Kidney (tissue), 13 donors: ENCODE measurements at regions not wholly inside any gene's neighbourhood (a gene's known extent, or its start where the extent isn't known, plus 50 kb on each side); places are given as distances from the start of the nearest gene placed in this dataset.

Experiments
- DNase-seq, 5 donors: peaks; one replicate each; pipeline ENCODE4 v3.0.0-alpha.2; 2013 to 2020
- FAIRE-seq: peaks from 2 replicates; lab custom pipeline; 2012; peaks lifted over from hg19 to GRCh38; lab: Jason Lieb, UNC
- H3K27ac ChIP-seq, 2 donors: one replicate each; pipeline ENCODE4 v1.7.0; 2013; ENCODE audit warnings: low read depth in 2 of 2, low read length in 2 of 2, inconsistent platforms in 1 of 2
- H3K27me3 ChIP-seq: one replicate; pipeline ENCODE4 v1.7.1; 2013; ENCODE audit warnings: low read length, inconsistent platforms; ENCODE audit not compliant: control insufficient read depth, insufficient read depth
- H3K36me3 ChIP-seq, 3 donors: one replicate each; pipeline versions ENCODE4 v1.7.0 to v1.7.1; 2013; ENCODE audit warnings: low read length in 3 of 3, control low read depth in 1 of 3, inconsistent platforms in 1 of 3; ENCODE audit not compliant: insufficient read depth in 3 of 3, control insufficient read depth in 2 of 3
- H3K4me1 ChIP-seq, 3 donors: one replicate each; pipeline versions ENCODE4 v1.7.0 to v1.7.1; 2013; ENCODE audit warnings: low read length in 3 of 3, inconsistent platforms in 1 of 3, low read depth in 1 of 3; ENCODE audit not compliant: control insufficient read depth in 2 of 3, insufficient read depth in 2 of 3
- H3K4me3 ChIP-seq, 3 donors: one replicate each; pipeline versions ENCODE4 v1.7.0 to v1.8.1; 2013; ENCODE audit warnings: low read length in 3 of 3, control low read depth in 1 of 3, inconsistent platforms in 1 of 3
- H3K9ac ChIP-seq, 3 donors: one replicate each; pipeline versions ENCODE4 v1.7.0 to v1.7.1; 2013; ENCODE audit warnings: low read length in 3 of 3, control low read depth in 1 of 3, inconsistent platforms in 1 of 3
- H3K9me3 ChIP-seq, 3 donors: one replicate each; pipeline versions ENCODE4 v1.7.0 to v1.7.1; 2013; ENCODE audit warnings: low read length in 3 of 3, control low read depth in 1 of 3, inconsistent platforms in 1 of 3; ENCODE audit not compliant: control insufficient read depth in 2 of 3, insufficient read depth in 1 of 3
- CTCF ChIP-seq: IDR thresholded peaks from 3 replicates; pipeline ENCODE4 v1.5.1; 2012; ENCODE audit warnings: mild to moderate bottlenecking, moderate library complexity, borderline replicate concordance; ENCODE audit not compliant: insufficient read depth; ENCODE audit errors: extremely low read depth
- intact Hi-C: fragments of 100-400 bp; cut with DNase I; formaldehyde crosslinking; loops from one replicate; pipeline ENCODE4 v1.11.1; 2022
- donor health status: control.
- donor health status: control.
- donor health status: control.
- donor health status: control.
- donor health status: control.
- donor health status: DM: yes; HTN: yes; CAD: no.
- donor health status: Normal renal cell carcinoma (clear cell type).

- Histone ChIP-seq H3K9ac (no peak overlapping the region), H3K27me3 (no peaks in the 10 kb centered on the region), H3K4me1 (no peaks in the 10 kb centered on the region), H3K4me3 (no peak overlapping the region), H3K36me3 (no peaks in the 10 kb centered on the region), H3K9me3 (peaks cover 0 to 13% (median 0%) of the 10 kb centered on the region in 3 donors), H3K27ac (no peak overlapping the region)
- intact Hi-C loops, result no loop called here
- no peak for TF ChIP-seq CTCF
- no peak for FAIRE-seq
- DNase-seq, result no peak
These were observed 105.5 kb downstream of the FEM1C start for GRCh38 chr5:115439042-115439441.

GRCh38 chr5:115435778-115436712 lies 108.5 kb downstream of the FEM1C start:
- intact Hi-C loops, result no loop called here
- no peaks in the 10 kb centered on the region for H3K4me1 ChIP-seq
- no peak for FAIRE-seq

GRCh38 chr5:115435065-115435777 lies 109.4 kb downstream of the FEM1C start:
- H3K36me3 ChIP-seq, result no peaks in the 10 kb centered on the region
- H3K27me3 ChIP-seq, result no peaks in the 10 kb centered on the region
- H3K4me3 ChIP-seq, result no peak overlapping the region
- no peak overlapping the region for H3K27ac ChIP-seq
- no peaks in the 10 kb centered on the region for H3K4me1 ChIP-seq
- no peak overlapping the region for H3K9ac ChIP-seq
- intact Hi-C loops, result no loop called here
- no peak for TF ChIP-seq CTCF
- FAIRE-seq, result no peak
- no peak for DNase-seq
- peaks cover 0 to 4% (median 0%) of the 10 kb centered on the region in 3 donors for H3K9me3 ChIP-seq

More at GRCh38 chr5:115435778-115436712, 108.5 kb downstream of the FEM1C start:
- H3K27me3 ChIP-seq, result no peaks in the 10 kb centered on the region
- H3K36me3 ChIP-seq, result no peaks in the 10 kb centered on the region
- H3K9me3 ChIP-seq, result peaks cover 0 to 11% (median 0%) of the 10 kb centered on the region in 3 donors
- H3K4me3 ChIP-seq, result no peak overlapping the region
- H3K9ac ChIP-seq, result no peak overlapping the region
- no peak for TF ChIP-seq CTCF
- no peak for DNase-seq
- no peak overlapping the region for H3K27ac ChIP-seq
